HCT116 (cell line): ENCODE measurements at regions not wholly inside any gene's neighbourhood (a gene's known extent, or its start where the extent isn't known, plus 50 kb on each side); places are given as distances from the start of the nearest gene placed in this dataset.

Experiments
- ATAC-seq: fragments of 200-7000 bp; cut with Tn5 transposase; 2 replicates; pipeline ENCODE4 v1.9.1; 2020; ENCODE audit warnings: mild to moderate bottlenecking, moderate library complexity
- BruUV-seq: library from RNA; stranded (reverse); fragments of 400-500 nt; replicated peaks from 2 replicates; lab custom pipeline; 2021; lab: Mats Ljungman, UMichigan
- CTCF ChIA-PET: fragments of 300-600 bp; sonication (Branson Sonifier 250); formaldehyde crosslinking; loops from one replicate; lab custom pipeline; 2021; ENCODE audit warnings: antibody characterized with exemption; lab: Charles Lee
- POLR2A ChIA-PET: fragments of 300-600, 350-600 bp; sonication (Branson Sonifier 250); formaldehyde crosslinking; loops from one replicate; lab custom pipeline; 2021; ENCODE audit warnings: antibody characterized with exemption; lab: Charles Lee
- RAD21 ChIA-PET, 2 experiments: fragments of 300-600 bp; sonication (Branson Sonifier 250); formaldehyde crosslinking; loops; one replicate each; lab custom pipeline; 2023; ENCODE audit warnings: low total read pairs in 2 of 2; ENCODE audit not compliant: uncharacterized antibody in 2 of 2, unreplicated experiment in 2 of 2, low non-redundant PET in 1 of 2; lab: Charles Lee
- DNase-seq: peaks from one replicate; pipeline ENCODE4 v3.0.0-alpha.2; 2010; ENCODE audit warnings: low read depth, low spot score
- H2AFZ ChIP-seq: fragments of 200-600 bp; shearing (Covaris generic), sonication (generic); 2 replicates; pipeline ENCODE4 v1.6.1; 2017; ENCODE audit warnings: low read depth, mixed run types, mixed read lengths, antibody characterized with exemption, low read length; ENCODE audit not compliant: poor library complexity, severe bottlenecking
- H3K27ac ChIP-seq: 2 replicates; pipeline ENCODE4 v1.5.1; 2012; ENCODE audit warnings: low read depth, low read length
- H3K27me3 ChIP-seq: fragments of 200-600 bp; sonication (generic); 2 replicates; pipeline ENCODE4 v1.6.1; 2016; ENCODE audit warnings: mixed run types, low read length, mixed read lengths; ENCODE audit not compliant: insufficient read depth
- H3K36me3 ChIP-seq, 2 experiments: fragments of 200-500 bp in 1 of 2; fragments of 200-600 bp in 1 of 2; sonication (Bioruptor generic) in 1 of 2; sonication (generic) in 1 of 2; 2 replicates each; pipeline versions ENCODE4 v1.5.1 to v1.6.1; 2014 to 2016; ENCODE audit warnings: low read length in 2 of 2, inconsistent platforms in 1 of 2, mixed read lengths in 1 of 2, mixed run types in 1 of 2; ENCODE audit not compliant: insufficient read depth in 2 of 2, control insufficient read depth in 1 of 2
- H3K4me1 ChIP-seq, 2 experiments: fragments of 200-600 bp in 1 of 2; sonication (generic) in 1 of 2; 2 replicates each; pipeline versions ENCODE4 v1.5.1 to v1.6.1; 2012 to 2017; ENCODE audit warnings: low read length in 2 of 2, inconsistent platforms in 1 of 2, mild to moderate bottlenecking in 1 of 2, mixed read lengths in 1 of 2, mixed run types in 1 of 2, moderate library complexity in 1 of 2; ENCODE audit not compliant: insufficient read depth in 2 of 2, control insufficient read depth in 1 of 2
- H3K4me2 ChIP-seq: fragments of 200-600 bp; sonication (generic); 2 replicates; pipeline ENCODE4 v1.6.1; 2017; ENCODE audit warnings: mixed run types, low read length, mixed read lengths
- H3K4me3 ChIP-seq, 2 experiments: fragments of 200-600 bp in 1 of 2; sonication (generic) in 1 of 2; replicated peaks in 1 of 2; 2 replicates each; pipeline ENCODE4 v1.5.1; 2011 to 2016; ENCODE audit warnings: low read length in 2 of 2, control low read depth in 1 of 2, low read depth in 1 of 2, mild to moderate bottlenecking in 1 of 2, mixed read lengths in 1 of 2, mixed run types in 1 of 2
- H3K79me2 ChIP-seq: fragments of 200-600 bp; sonication (generic); 2 replicates; pipeline ENCODE4 v1.6.1; 2017; ENCODE audit warnings: mild to moderate bottlenecking, mixed run types, low read length, moderate library complexity, mixed read lengths; ENCODE audit not compliant: insufficient read depth
- H3K9ac ChIP-seq: fragments of 200-600 bp; sonication (generic); 2 replicates; pipeline ENCODE4 v1.6.1; 2016; ENCODE audit warnings: low read length, mixed read lengths
- H3K9me2 ChIP-seq: fragments of 200-600 bp; sonication (generic), shearing (Covaris generic); 2 replicates; pipeline ENCODE4 v1.6.1; 2017; ENCODE audit warnings: mixed run types, mild to moderate bottlenecking, moderate library complexity; ENCODE audit not compliant: insufficient read depth
- H3K9me3 ChIP-seq, 2 experiments: fragments of 200-500 bp in 1 of 2; fragments of 200-600 bp in 1 of 2; sonication (Bioruptor generic) in 1 of 2; sonication (generic) in 1 of 2; 2 replicates each; pipeline ENCODE4 v1.6.1; 2014 to 2017; ENCODE audit warnings: low read length in 2 of 2, mixed read lengths in 2 of 2, inconsistent platforms in 1 of 2, low read depth in 1 of 2, mild to moderate bottlenecking in 1 of 2, mixed run types in 1 of 2, moderate library complexity in 1 of 2; ENCODE audit not compliant: control insufficient read depth in 1 of 2, insufficient read depth in 1 of 2
- H4K20me1 ChIP-seq: fragments of 200-600 bp; sonication (generic), shearing (Covaris generic); 2 replicates; pipeline ENCODE4 v1.6.1; 2017; ENCODE audit warnings: mixed run types, mild to moderate bottlenecking, moderate library complexity; ENCODE audit not compliant: insufficient read depth
- CTCF ChIP-seq, 3 experiments: fragments of 200-600 bp in 1 of 3; sonication (generic) in 1 of 3; IDR thresholded peaks in 2 of 3; conservative IDR thresholded peaks in 1 of 3; 2 replicates each; pipeline ENCODE4 v1.5.1; 2012 to 2017; ENCODE audit warnings: low read depth in 2 of 3, low read length in 2 of 3, antibody characterized with exemption in 1 of 3, borderline replicate concordance in 1 of 3, control low read depth in 1 of 3, mild to moderate bottlenecking in 1 of 3, mixed read lengths in 1 of 3, mixed run types in 1 of 3, moderate library complexity in 1 of 3; ENCODE audit not compliant: insufficient read depth in 1 of 3
- EGR1 ChIP-seq: IDR thresholded peaks from 2 replicates; pipeline ENCODE4 v1.6.1; 2012; ENCODE audit warnings: low read depth
- ELF1 ChIP-seq: IDR thresholded peaks from 2 replicates; pipeline ENCODE4 v1.6.1; 2012; ENCODE audit warnings: low read depth, borderline replicate concordance
- EZH2 ChIP-seq: fragments of 200-600 bp; sonication (generic); IDR thresholded peaks from 2 replicates; pipeline ENCODE4 v1.6.1; 2017; ENCODE audit warnings: antibody characterized with exemption, mixed run types
- EZH2phosphoT487 ChIP-seq: fragments of 200-600 bp; IDR thresholded peaks from 2 replicates; pipeline ENCODE4 v1.6.1; 2018; ENCODE audit warnings: antibody characterized with exemption, borderline replicate concordance
- MAX ChIP-seq: IDR thresholded peaks from 2 replicates; pipeline ENCODE4 v1.6.1; 2012
- POLR2A ChIP-seq: IDR thresholded peaks from 2 replicates; pipeline ENCODE4 v1.7.0; 2011; ENCODE audit warnings: borderline replicate concordance; ENCODE audit not compliant: insufficient read depth, insufficient read length; ENCODE audit errors: extremely low read depth
- SIN3A ChIP-seq: IDR thresholded peaks from 2 replicates; pipeline ENCODE4 v1.6.1; 2012; ENCODE audit warnings: low read depth
- ZNF274 ChIP-seq: fragments of 200-500 bp; sonication (Bioruptor generic); IDR thresholded peaks from 2 replicates; pipeline ENCODE4 v1.6.1; 2014; ENCODE audit warnings: mild to moderate bottlenecking, low read depth, low read length, inconsistent platforms
- intact Hi-C: fragments of 100-400 bp; cut with micrococcal nuclease; formaldehyde crosslinking; loops from 2 replicates; pipeline ENCODE4 v1.10.0; 2022

DNA sequence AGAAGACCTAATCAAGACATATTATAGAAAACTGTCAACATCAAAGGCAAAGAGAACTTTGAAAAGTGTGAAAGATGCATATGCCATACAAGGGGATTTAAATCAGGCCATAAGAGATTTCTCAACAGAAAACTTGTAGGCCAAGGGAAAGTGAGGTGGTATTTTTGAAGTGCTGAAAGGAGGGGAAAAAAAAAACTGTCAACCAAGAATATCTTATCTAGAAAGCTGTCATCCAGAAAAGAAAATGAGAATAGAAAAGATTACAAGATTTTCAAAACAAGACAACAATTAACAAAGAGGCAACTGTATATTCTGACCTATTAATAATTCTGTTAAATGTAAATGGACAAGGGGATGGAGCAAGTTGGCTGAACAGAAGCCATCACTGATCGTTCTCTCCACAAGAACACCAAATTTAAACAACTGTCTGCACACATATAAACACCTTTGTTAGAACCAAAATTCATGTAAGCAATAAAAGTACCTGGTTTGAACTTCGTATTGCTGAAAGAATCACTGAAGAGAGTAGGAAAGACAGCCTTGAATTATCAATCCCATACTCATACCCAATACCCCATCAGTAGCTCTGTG lies 880.1 kb upstream of the PCDH9 start:
- no peak overlapping the region for H3K27ac ChIP-seq
- ChIA-PET RAD21 (no interaction called here), POLR2A (no interaction called here), CTCF (no interaction called here)
- ATAC-seq (no peak), DNase-seq (no peak)
- BruUV-seq = no TSS peak
- no peaks in the 10 kb centered on the region for H3K36me3 ChIP-seq
- H3K9ac ChIP-seq = no peak overlapping the region
- H2AFZ ChIP-seq = no peak overlapping the region
- H4K20me1 ChIP-seq = no peaks in the 10 kb centered on the region
- TF ChIP-seq ELF1 = no peak
- no peak for TF ChIP-seq POLR2A
- no peak for TF ChIP-seq SIN3A
- no peak for TF ChIP-seq EZH2
- no peak for TF ChIP-seq MAX
- TF ChIP-seq EGR1 = no peak
- TF ChIP-seq EZH2phosphoT487 = no peak
- no peak for TF ChIP-seq CTCF (IDR thresholded peaks at IDR 0.05 in 2 of 3, conservative IDR thresholded peaks at IDR 0.05 in 1 of 3; ENCODE audit: borderline replicate concordance in 1 of 3, insufficient read depth in 1 of 3, low read depth in 2 of 3, low read length in 2 of 3)
- TF ChIP-seq ZNF274 = no peak
- no peaks in the 10 kb centered on the region for H3K9me2 ChIP-seq
- no peaks in the 10 kb centered on the region for H3K27me3 ChIP-seq
- no peak overlapping the region for H3K4me3 ChIP-seq
- H3K4me1 ChIP-seq = no peaks in the 10 kb centered on the region
- intact Hi-C loops = no loop called here
- H3K4me2 ChIP-seq = no peak overlapping the region
- H3K79me2 ChIP-seq = no peaks in the 10 kb centered on the region
- peaks cover 0 to 3% of the 10 kb centered on the region in 2 experiments; a peak in 1 of 4 replicates for H3K9me3 ChIP-seq
